Body of pancreas (tissue), 4 donors: ENCODE measurements at regions not wholly inside any gene's neighbourhood (a gene's known extent, or its start where the extent isn't known, plus 50 kb on each side); places are given as distances from the start of the nearest gene placed in this dataset.

Source experiments
- ATAC-seq: fragments of 150-250 bp; one replicate; pipeline ENCODE4 v1.9.1; 2016
- DNase-seq, 4 donors: peaks; one replicate each; pipeline ENCODE4 v3.0.0-alpha.2; 2019
- H3K27ac ChIP-seq, 4 donors: fragments of 200-600 bp; sonication (generic); 1 replicate in 3 of 4; 2 replicates in 1 of 4; pipeline versions ENCODE4 v1.5.1 to v1.6.1; 2016 to 2019; ENCODE audit warnings: mild to moderate bottlenecking in 1 of 4, mixed read lengths in 1 of 4, moderate library complexity in 1 of 4
- H3K27me3 ChIP-seq, 2 donors: fragments of 200-600 bp; sonication (generic); one replicate each; pipeline ENCODE4 v1.6.0; 2016; ENCODE audit warnings: mild to moderate bottlenecking in 1 of 2
- H3K36me3 ChIP-seq, 2 donors: fragments of 200-600 bp; sonication (generic); replicated peaks in 1 of 2; 2 replicates each; pipeline ENCODE4 v1.5.1; 2016; ENCODE audit warnings: low read depth in 2 of 2; ENCODE audit not compliant: insufficient read depth in 1 of 2
- H3K4me1 ChIP-seq: fragments of 200-600 bp; sonication (generic); one replicate; pipeline ENCODE4 v1.6.0; 2016
- H3K4me3 ChIP-seq, 2 donors: fragments of 200-600 bp; sonication (generic); 1 replicate in 1 of 2; 2 replicates in 1 of 2; pipeline ENCODE4 v1.5.1; 2016 to 2019
- H3K9me3 ChIP-seq, 3 donors: fragments of 200-600 bp; sonication (generic); 1 replicate in 2 of 3; 2 replicates in 1 of 3; pipeline ENCODE4 v1.5.1; 2016
- POLR2A ChIP-seq, 3 donors: fragments of 450-650 bp; IDR thresholded peaks; one replicate each; pipeline ENCODE4 v1.6.1; 2016; ENCODE audit warnings: antibody characterized with exemption in 3 of 3, mild to moderate bottlenecking in 2 of 3
- whole genome bisulfite sequencing, 2 donors: methylation state at CpG; one replicate each; pipeline ENCODE4 v1.1.5; 2017; 5-methylcytosine and 5-hydroxymethylcytosine counted together
- intact Hi-C: fragments of 100-400 bp; cut with DNase I; formaldehyde crosslinking; loops from one replicate; pipeline ENCODE4 v1.15.1; 2023
- TF ChIP-seq, protein P1 (sequence below), 7 experiments: fragments of 450-650 bp in 4 of 7; fragments of 200-600 bp in 3 of 7; sonication (generic) in 3 of 7; IDR thresholded peaks; one replicate each; pipeline ENCODE4 v1.5.1; 2016 to 2019; ENCODE audit warnings: antibody characterized with exemption in 7 of 7

DNA sequence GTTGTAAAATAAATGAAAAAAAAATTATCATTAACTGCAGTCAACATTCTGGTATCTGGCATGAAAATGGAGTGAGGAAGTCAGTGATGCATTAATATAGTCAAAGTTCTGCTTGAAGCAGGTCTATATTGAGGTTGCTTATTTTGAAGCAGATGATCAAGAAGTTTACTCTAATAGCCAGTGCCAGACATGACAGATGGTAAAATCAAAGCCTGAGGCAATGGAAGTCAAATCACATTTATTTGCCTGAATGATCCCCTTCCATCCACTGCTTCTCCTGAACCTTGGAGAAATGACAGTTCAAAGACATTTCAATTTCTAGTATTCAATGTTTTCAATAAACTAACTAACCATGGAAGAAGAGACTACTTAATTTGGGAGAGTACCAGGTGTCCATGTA, 430.0 kb downstream of the FAM181B start:
- Histone ChIP-seq H3K27me3 (no peaks in the 10 kb centered on the region), H3K9me3 (no peaks in the 10 kb centered on the region), H3K4me3 (no peak overlapping the region), H3K4me1 (no peaks in the 10 kb centered on the region), H3K36me3 (no peaks in the 10 kb centered on the region), H3K27ac (no peak overlapping the region)
- no peak for TF ChIP-seq POLR2A (IDR thresholded peaks at IDR 0.05)
- TF ChIP-seq, protein P1, sequence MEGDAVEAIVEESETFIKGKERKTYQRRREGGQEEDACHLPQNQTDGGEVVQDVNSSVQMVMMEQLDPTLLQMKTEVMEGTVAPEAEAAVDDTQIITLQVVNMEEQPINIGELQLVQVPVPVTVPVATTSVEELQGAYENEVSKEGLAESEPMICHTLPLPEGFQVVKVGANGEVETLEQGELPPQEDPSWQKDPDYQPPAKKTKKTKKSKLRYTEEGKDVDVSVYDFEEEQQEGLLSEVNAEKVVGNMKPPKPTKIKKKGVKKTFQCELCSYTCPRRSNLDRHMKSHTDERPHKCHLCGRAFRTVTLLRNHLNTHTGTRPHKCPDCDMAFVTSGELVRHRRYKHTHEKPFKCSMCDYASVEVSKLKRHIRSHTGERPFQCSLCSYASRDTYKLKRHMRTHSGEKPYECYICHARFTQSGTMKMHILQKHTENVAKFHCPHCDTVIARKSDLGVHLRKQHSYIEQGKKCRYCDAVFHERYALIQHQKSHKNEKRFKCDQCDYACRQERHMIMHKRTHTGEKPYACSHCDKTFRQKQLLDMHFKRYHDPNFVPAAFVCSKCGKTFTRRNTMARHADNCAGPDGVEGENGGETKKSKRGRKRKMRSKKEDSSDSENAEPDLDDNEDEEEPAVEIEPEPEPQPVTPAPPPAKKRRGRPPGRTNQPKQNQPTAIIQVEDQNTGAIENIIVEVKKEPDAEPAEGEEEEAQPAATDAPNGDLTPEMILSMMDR (IDR thresholded peaks at IDR 0.05) = no peak
- DNase-seq = no peak
- ATAC-seq = no peak
- intact Hi-C loops = no loop called here

DNA sequence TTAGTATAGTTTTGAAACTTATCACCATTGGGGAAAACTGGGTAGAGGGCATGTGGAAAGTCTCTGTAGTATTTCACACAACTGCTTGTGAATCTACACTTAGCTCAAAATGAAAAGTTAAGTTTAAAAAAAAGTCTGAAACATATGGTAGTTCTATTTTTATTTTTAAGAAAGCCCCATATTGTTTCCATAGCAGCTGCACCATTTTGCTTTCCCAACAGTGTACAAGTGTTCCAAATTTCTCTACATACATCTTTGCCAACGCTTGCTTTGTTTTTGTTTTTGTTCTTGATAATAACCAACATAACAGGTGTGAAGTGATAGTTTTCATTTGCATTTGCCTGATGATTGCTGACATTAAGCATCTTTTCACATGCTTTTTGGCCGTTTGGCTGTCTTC, 445.2 kb downstream of the FAM181B start:
- no peak overlapping the region for H3K27ac ChIP-seq

DNA sequence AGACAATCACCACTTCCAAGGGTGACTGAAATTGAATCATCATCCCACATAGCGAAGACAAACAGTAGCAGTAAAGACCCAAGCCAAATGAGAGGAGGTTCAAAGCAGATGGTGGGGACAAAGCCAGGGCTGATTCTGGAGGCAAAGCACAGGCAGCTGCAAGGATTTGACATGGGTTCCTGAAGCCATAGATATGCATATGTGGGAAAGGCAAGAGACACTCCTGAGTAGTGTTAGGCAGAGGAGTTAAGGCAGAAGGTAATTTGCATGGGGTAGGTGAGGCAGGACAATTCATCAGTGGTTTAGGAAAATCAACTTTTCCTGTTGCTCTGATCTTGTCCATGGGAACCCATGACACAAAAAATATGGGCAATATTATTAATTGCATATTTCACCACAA, 462.8 kb downstream of the FAM181B start:
- no peaks in the 10 kb centered on the region for H3K27me3 ChIP-seq
- no peak overlapping the region for H3K4me3 ChIP-seq
- ATAC-seq (no peak), DNase-seq (no peak)
- TF ChIP-seq, protein P1 (IDR thresholded peaks at IDR 0.05) = no peak
- TF ChIP-seq POLR2A (IDR thresholded peaks at IDR 0.05) = no peak
- no peak overlapping the region for H3K27ac ChIP-seq
- intact Hi-C loops = no loop called here
- WGBS, 2 donors = 63 to 90% methylated on average over 1 of the region's 1 CpG
- H3K4me1 ChIP-seq = no peaks in the 10 kb centered on the region
- H3K36me3 ChIP-seq = no peaks in the 10 kb centered on the region
- no peaks in the 10 kb centered on the region for H3K9me3 ChIP-seq

More for the DNA sequence above, 445.2 kb downstream of the FAM181B start:
- intact Hi-C loops = no loop called here
- no peak for TF ChIP-seq POLR2A (IDR thresholded peaks at IDR 0.05)
- TF ChIP-seq, protein P1 (IDR thresholded peaks at IDR 0.05) = no peak
- no peaks in the 10 kb centered on the region for H3K9me3 ChIP-seq
- H3K36me3 ChIP-seq = no peaks in the 10 kb centered on the region
- H3K27me3 ChIP-seq = no peaks in the 10 kb centered on the region
- H3K4me3 ChIP-seq = no peak overlapping the region
- ATAC-seq (no peak), DNase-seq (no peak)
- WGBS, 2 donors = 30 to 40% methylated on average over 2 of the region's 2 CpGs
- H3K4me1 ChIP-seq = no peaks in the 10 kb centered on the region

DNA sequence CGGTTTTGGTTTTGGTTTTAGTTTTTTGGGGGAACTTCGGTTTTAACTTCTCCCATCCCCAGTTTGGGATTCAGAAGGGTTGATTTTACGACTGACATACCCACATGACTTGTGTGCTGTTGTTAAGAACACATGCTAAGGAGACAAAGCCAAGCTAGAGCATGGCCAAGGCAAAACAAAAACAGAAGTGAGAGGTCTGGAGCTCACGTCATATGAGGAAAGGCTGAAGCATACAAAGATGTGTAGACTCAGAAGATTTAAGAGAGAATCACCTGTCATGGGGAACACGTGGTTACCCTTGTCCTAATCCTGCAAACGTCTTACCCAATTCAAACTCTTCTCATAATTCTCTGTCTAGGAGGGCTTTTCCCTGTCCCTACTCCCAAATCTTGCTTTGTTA, 465.0 kb downstream of the FAM181B start:
- Histone ChIP-seq H3K27me3 (no peaks in the 10 kb centered on the region), H3K36me3 (no peaks in the 10 kb centered on the region), H3K4me3 (no peak overlapping the region), H3K27ac (no peak overlapping the region), H3K9me3 (no peaks in the 10 kb centered on the region), H3K4me1 (no peaks in the 10 kb centered on the region)
- TF ChIP-seq, protein P1 (IDR thresholded peaks at IDR 0.05) = no peak
- TF ChIP-seq POLR2A (IDR thresholded peaks at IDR 0.05) = no peak
- intact Hi-C loops = no loop called here
- ATAC-seq = no peak
- DNase-seq = no peak
- WGBS, 2 donors = 43 to 45% methylated on average over 6 of the region's 6 CpGs

DNA sequence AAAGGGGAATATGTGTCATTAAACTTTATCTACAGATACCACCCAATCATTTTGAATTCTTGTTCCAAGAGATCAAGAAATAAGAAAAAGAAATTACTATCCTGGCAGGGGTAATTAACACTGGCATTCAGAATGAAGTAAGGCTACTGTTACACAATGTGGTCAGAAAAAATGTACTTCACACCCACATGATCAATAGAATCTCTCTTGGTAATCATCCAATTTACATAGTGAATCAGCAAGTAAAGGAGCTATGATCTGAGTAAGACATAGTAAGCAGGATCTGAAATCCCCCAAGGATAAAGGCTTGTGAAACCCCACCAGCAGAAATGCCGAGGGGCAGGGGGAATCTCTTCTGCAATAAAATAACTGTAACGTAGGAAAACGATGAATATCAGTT, 466.5 kb downstream of the FAM181B start:
- TF ChIP-seq POLR2A (IDR thresholded peaks at IDR 0.05) = no peak
- TF ChIP-seq, protein P1 (IDR thresholded peaks at IDR 0.05) = no peak
- WGBS, 2 donors = 59 to 69% methylated on average over 3 of the region's 3 CpGs
- Histone ChIP-seq H3K36me3 (no peaks in the 10 kb centered on the region), H3K9me3 (no peaks in the 10 kb centered on the region), H3K27me3 (no peaks in the 10 kb centered on the region), H3K4me3 (no peak overlapping the region), H3K27ac (no peak overlapping the region), H3K4me1 (no peaks in the 10 kb centered on the region)
- intact Hi-C loops = no loop called here
- no peak for ATAC-seq
- no peak for DNase-seq
